ENCODE measurements at regions not wholly inside any gene's neighbourhood (a gene's known extent, or its start where the extent isn't known, plus 50 kb on each side); places are given as distances from the start of the nearest gene placed in this dataset.

DNA sequence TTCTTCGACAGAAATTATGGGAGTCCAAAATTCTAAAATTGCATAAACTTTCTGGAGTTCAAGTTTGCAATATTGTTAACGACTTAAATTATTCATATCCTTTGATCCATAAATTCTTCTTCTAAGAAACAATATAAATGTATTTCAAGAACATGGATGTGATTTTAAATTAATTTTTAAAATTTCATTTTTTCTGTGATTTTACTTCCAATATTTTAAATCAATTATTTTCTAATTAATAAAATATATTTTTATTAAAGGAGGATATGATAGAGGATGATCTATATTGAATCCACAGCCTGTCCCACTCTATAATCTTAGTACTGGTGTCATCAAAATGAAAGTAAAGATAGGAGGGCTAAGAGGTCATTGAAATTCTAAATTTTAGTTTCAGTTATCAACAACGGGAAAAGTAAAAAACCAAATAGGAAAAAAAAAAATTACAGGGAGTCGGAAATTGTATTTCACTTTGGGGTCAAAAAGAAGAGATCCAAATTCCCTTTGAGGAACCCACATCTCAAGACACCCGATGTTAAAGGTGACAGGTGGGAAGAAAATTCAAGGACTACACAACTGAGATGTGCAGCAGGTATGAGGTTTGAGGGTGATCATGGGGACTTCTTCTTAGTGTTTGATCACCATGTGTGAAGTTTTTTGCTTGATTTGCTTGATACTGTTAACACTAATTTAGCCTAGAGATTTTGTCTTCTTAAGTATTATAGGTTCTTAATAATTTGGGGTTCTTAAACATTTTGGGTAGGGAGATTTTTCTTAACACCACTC, 154.8 kb upstream of the RGS18 start:
- no peak for TF ChIP-seq YY1 (IDR thresholded peaks at IDR 0.05; ENCODE audit: insufficient read depth, insufficient read length)
- TF ChIP-seq ZNF274 (IDR thresholded peaks at IDR 0.05; ENCODE audit: low read depth, low read length) = no peak
- TF ChIP-seq SUZ12 (IDR thresholded peaks at IDR 0.05; ENCODE audit: extremely low read depth, insufficient read depth, insufficient read length) = no peak

Data from NT2/D1 (cell line).